Natural killer cell (primary cell): ENCODE measurements at regions not wholly inside any gene's neighbourhood (a gene's known extent, or its start where the extent isn't known, plus 50 kb on each side); places are given as distances from the start of the nearest gene placed in this dataset.
"Not testable (repeated sequence)": the region's sequence is repeated elsewhere in the genome, so short reads cannot be mapped to it uniquely, and the experiment has no call there.

Source experiments
- ATAC-seq, 3 donors: fragments of 150-1000 bp in 2 of 3; fragments of 200-7000 bp in 1 of 3; cut with Tn5 transposase; 1 replicate in 1 of 3; 2 replicates in 2 of 3; pipeline ENCODE4 v1.10.0; 2021; ENCODE audit warnings: mild to moderate bottlenecking in 2 of 3, moderate library complexity in 2 of 3
- DNase-seq, 2 donors: peaks; one replicate each; pipeline versions ENCODE4 v3.0.0 to v3.0.0-alpha.2; 2013 to 2021; ENCODE audit warnings: mixed read lengths in 1 of 2
- H3K27ac ChIP-seq: one replicate; pipeline ENCODE4 v1.5.1; 2013; ENCODE audit warnings: mild to moderate bottlenecking, low read length
- H3K27me3 ChIP-seq: one replicate; pipeline ENCODE4 v1.6.1; 2013; ENCODE audit warnings: low read length; ENCODE audit not compliant: control insufficient read depth, insufficient read depth
- H3K36me3 ChIP-seq: one replicate; pipeline ENCODE4 v1.6.1; 2013; ENCODE audit warnings: low read length; ENCODE audit not compliant: control insufficient read depth, insufficient read depth
- H3K4me1 ChIP-seq: one replicate; pipeline ENCODE4 v1.6.1; 2013; ENCODE audit warnings: low read length; ENCODE audit not compliant: control insufficient read depth, insufficient read depth
- H3K4me3 ChIP-seq: one replicate; pipeline ENCODE4 v1.5.1; 2013; ENCODE audit warnings: low read length
- H3K9me3 ChIP-seq: one replicate; pipeline ENCODE4 v1.6.1; 2013; ENCODE audit warnings: low read length; ENCODE audit not compliant: control insufficient read depth, insufficient read depth
- H3K27ac Mint-ChIP-seq, 2 donors: one replicate each; pipeline ENCODE4 v1.8.0; 2022; ENCODE audit warnings: mild to moderate bottlenecking in 2 of 2, mixed read lengths in 2 of 2, moderate library complexity in 1 of 2
- H3K27me3 Mint-ChIP-seq, 2 donors: one replicate each; pipeline ENCODE4 v1.8.0; 2022; ENCODE audit warnings: low read depth in 2 of 2, mixed read lengths in 2 of 2
- H3K36me3 Mint-ChIP-seq: one replicate; pipeline ENCODE4 v1.8.0; 2022; ENCODE audit warnings: mixed read lengths
- H3K4me1 Mint-ChIP-seq, 2 donors: one replicate each; pipeline ENCODE4 v1.8.0; 2022; ENCODE audit warnings: mixed read lengths in 2 of 2
- H3K4me3 Mint-ChIP-seq: one replicate; pipeline ENCODE4 v1.8.0; 2022; ENCODE audit warnings: mild to moderate bottlenecking, moderate library complexity, mixed read lengths
- H3K9me3 Mint-ChIP-seq, 2 donors: one replicate each; pipeline ENCODE4 v1.8.0; 2022; ENCODE audit warnings: mixed read lengths in 2 of 2
- WGBS: methylation state at CpG from one replicate; pipeline ENCODE4 v1.1.7; 2013; ENCODE audit warnings: missing lambda C conversion rate; ENCODE audit not compliant: insufficient coverage; 5-methylcytosine and 5-hydroxymethylcytosine counted together
- intact Hi-C: fragments of 100-400 bp; cut with micrococcal nuclease; formaldehyde crosslinking; loops from one replicate; pipeline ENCODE4 v1.14.2; 2022
- TF ChIP-seq, protein P1 (sequence below): fragments of 200-600 bp; IDR thresholded peaks from one replicate; pipeline ENCODE4 v1.8.0; 2022; ENCODE audit warnings: antibody characterized with exemption

- no peaks in the 10 kb centered on the region for H3K27me3 ChIP-seq
- H3K36me3 ChIP-seq, result no peaks in the 10 kb centered on the region
- H3K4me1 Mint-ChIP-seq, result no peaks in the 10 kb centered on the region
- no peaks in the 10 kb centered on the region for H3K36me3 Mint-ChIP-seq
- no peaks in the 10 kb centered on the region for H3K9me3 ChIP-seq
- H3K4me1 ChIP-seq, result no peaks in the 10 kb centered on the region
- TF ChIP-seq, protein P1, sequence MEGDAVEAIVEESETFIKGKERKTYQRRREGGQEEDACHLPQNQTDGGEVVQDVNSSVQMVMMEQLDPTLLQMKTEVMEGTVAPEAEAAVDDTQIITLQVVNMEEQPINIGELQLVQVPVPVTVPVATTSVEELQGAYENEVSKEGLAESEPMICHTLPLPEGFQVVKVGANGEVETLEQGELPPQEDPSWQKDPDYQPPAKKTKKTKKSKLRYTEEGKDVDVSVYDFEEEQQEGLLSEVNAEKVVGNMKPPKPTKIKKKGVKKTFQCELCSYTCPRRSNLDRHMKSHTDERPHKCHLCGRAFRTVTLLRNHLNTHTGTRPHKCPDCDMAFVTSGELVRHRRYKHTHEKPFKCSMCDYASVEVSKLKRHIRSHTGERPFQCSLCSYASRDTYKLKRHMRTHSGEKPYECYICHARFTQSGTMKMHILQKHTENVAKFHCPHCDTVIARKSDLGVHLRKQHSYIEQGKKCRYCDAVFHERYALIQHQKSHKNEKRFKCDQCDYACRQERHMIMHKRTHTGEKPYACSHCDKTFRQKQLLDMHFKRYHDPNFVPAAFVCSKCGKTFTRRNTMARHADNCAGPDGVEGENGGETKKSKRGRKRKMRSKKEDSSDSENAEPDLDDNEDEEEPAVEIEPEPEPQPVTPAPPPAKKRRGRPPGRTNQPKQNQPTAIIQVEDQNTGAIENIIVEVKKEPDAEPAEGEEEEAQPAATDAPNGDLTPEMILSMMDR, result no peak
- H3K4me3 Mint-ChIP-seq, result no peak overlapping the region
- intact Hi-C loops, result no loop called here
- H3K27ac Mint-ChIP-seq, result no peak overlapping the region
- no peak overlapping the region for H3K27ac ChIP-seq
- no peaks in the 10 kb centered on the region for H3K27me3 Mint-ChIP-seq
- no peak overlapping the region for H3K4me3 ChIP-seq
- ATAC-seq (no peak), DNase-seq (no peak)
- no CpG with 5 or more reads among the region's 1 CpG for WGBS
- peaks cover 3 to 7% of the 10 kb centered on the region in 2 donors for H3K9me3 Mint-ChIP-seq
Measured at GRCh38 chr1:103447471-103447870, 78.0 kb upstream of the RNPC3 start.

- no peaks in the 10 kb centered on the region for H3K9me3 ChIP-seq
- H3K27ac Mint-ChIP-seq, result no peak overlapping the region
- no peaks in the 10 kb centered on the region for H3K36me3 ChIP-seq
- DNase-seq (no peak), ATAC-seq (no peak)
- H3K9me3 Mint-ChIP-seq, result peaks cover 3% of the 10 kb centered on the region in 2 donors
- intact Hi-C loops, result no loop called here
- TF ChIP-seq, protein P1, result no peak
- WGBS, result 80% methylated on average over 2 of the region's 3 CpGs
- H3K4me1 Mint-ChIP-seq, result no peaks in the 10 kb centered on the region
- no peak overlapping the region for H3K4me3 ChIP-seq
- H3K4me1 ChIP-seq, result no peaks in the 10 kb centered on the region
- H3K27me3 ChIP-seq, result no peaks in the 10 kb centered on the region
- H3K27me3 Mint-ChIP-seq, result no peaks in the 10 kb centered on the region
- H3K36me3 Mint-ChIP-seq, result no peaks in the 10 kb centered on the region
- no peak overlapping the region for H3K27ac ChIP-seq
- H3K4me3 Mint-ChIP-seq, result no peak overlapping the region
Measured at GRCh38 chr1:103441342-103441741, 84.2 kb upstream of the RNPC3 start.

- DNase-seq, H3K36me3 Mint-ChIP-seq, H3K9me3 ChIP-seq, H3K4me1 Mint-ChIP-seq, H3K27me3 ChIP-seq, H3K4me3 ChIP-seq, H3K27me3 Mint-ChIP-seq, H3K9me3 Mint-ChIP-seq, ATAC-seq, H3K4me1 ChIP-seq, H3K36me3 ChIP-seq, intact Hi-C loops, H3K4me3 Mint-ChIP-seq, H3K27ac Mint-ChIP-seq, H3K27ac ChIP-seq: not testable (repeated sequence)
- 75% methylated on average over 4 of the region's 4 CpGs for WGBS
Measured at GRCh38 chr1:103436568-103437100, 88.9 kb upstream of the RNPC3 start.

- Mint-ChIP-seq H3K27me3 (no peaks in the 10 kb centered on the region), H3K9me3 (peaks cover 7 to 9% of the 10 kb centered on the region in 2 donors), H3K27ac (no peak overlapping the region), H3K36me3 (no peaks in the 10 kb centered on the region), H3K4me1 (no peaks in the 10 kb centered on the region), H3K4me3 (no peak overlapping the region)
- no peaks in the 10 kb centered on the region for H3K4me1 ChIP-seq
- intact Hi-C loops, result no loop called here
- H3K27me3 ChIP-seq, result no peaks in the 10 kb centered on the region
- DNase-seq (no peak), ATAC-seq (no peak)
- TF ChIP-seq, protein P1, result no peak
- WGBS, result no CpG with 5 or more reads among the region's 1 CpG
- H3K9me3 ChIP-seq, result no peaks in the 10 kb centered on the region
- H3K36me3 ChIP-seq, result no peaks in the 10 kb centered on the region
- no peak overlapping the region for H3K4me3 ChIP-seq
- H3K27ac ChIP-seq, result no peak overlapping the region
Measured at GRCh38 chr1:103435443-103435842, 90.1 kb upstream of the RNPC3 start.
